ENCODE measurements at regions not wholly inside any gene's neighbourhood (a gene's known extent, or its start where the extent isn't known, plus 50 kb on each side); places are given as distances from the start of the nearest gene placed in this dataset.

GRCh38 chr12:127006972-127007371, 1260.0 kb upstream of the TMEM132C start:
- TF ChIP-seq CTCF (IDR thresholded peaks at IDR 0.05 in 4 of 5, conservative IDR thresholded peaks at IDR 0.05 in 1 of 5) (no peak), POLR2A (IDR thresholded peaks at IDR 0.05) (no peak)

Data from gastrocnemius medialis (tissue), 4 donors.